ENCODE measurements at regions not wholly inside any gene's neighbourhood (a gene's known extent, or its start where the extent isn't known, plus 50 kb on each side); places are given as distances from the start of the nearest gene placed in this dataset.

DNA sequence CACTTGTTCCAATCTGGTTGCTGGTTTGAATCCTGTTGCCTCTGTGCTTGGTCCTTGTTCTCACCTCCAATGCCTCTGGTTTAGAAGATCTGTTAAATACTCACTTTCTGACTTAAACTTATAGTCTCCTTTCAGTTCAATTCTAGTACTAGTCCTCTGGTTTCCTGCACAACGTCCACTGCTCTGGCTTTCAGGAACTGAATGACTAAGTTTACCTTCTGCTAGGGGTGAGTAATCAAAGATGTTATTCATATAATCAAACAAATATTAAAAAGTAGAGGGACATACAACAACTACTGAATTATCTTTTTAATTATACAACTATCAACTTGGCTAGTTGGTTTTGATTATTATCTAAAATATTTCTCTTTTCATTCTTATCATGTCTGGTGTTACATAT, 496.4 kb upstream of the TOM1L1 start:
- intact Hi-C loops (cut with micrococcal nuclease), result no loop called here
- ATAC-seq (no peak), DNase-seq (ENCODE audit: low read depth, low spot score) (no peak)
- ChIA-PET CTCF (no interaction called here), RAD21 (ENCODE audit: low non-redundant PET in 1 of 2, low total read pairs in 2 of 2, uncharacterized antibody in 2 of 2, unreplicated experiment in 2 of 2) (no interaction called here), POLR2A (no interaction called here)
- BruUV-seq (replicated peaks), result no TSS peak
- TF ChIP-seq CBX3 (IDR thresholded peaks at IDR 0.05; ENCODE audit: low read depth), result no peak
- TF ChIP-seq ZFX (IDR thresholded peaks at IDR 0.05), result no peak
- no peak for TF ChIP-seq SP1 (IDR thresholded peaks at IDR 0.05; ENCODE audit: low read depth)
- TF ChIP-seq SIN3A (IDR thresholded peaks at IDR 0.05; ENCODE audit: low read depth), result no peak
- no peak for TF ChIP-seq EZH2 (IDR thresholded peaks at IDR 0.05)
- TF ChIP-seq ELF1 (IDR thresholded peaks at IDR 0.05; ENCODE audit: borderline replicate concordance, low read depth), result no peak
- no peak for TF ChIP-seq YY1 (IDR thresholded peaks at IDR 0.05; ENCODE audit: extremely low read depth, insufficient replicate concordance, low read depth, low read length)
- TF ChIP-seq, protein P1, sequence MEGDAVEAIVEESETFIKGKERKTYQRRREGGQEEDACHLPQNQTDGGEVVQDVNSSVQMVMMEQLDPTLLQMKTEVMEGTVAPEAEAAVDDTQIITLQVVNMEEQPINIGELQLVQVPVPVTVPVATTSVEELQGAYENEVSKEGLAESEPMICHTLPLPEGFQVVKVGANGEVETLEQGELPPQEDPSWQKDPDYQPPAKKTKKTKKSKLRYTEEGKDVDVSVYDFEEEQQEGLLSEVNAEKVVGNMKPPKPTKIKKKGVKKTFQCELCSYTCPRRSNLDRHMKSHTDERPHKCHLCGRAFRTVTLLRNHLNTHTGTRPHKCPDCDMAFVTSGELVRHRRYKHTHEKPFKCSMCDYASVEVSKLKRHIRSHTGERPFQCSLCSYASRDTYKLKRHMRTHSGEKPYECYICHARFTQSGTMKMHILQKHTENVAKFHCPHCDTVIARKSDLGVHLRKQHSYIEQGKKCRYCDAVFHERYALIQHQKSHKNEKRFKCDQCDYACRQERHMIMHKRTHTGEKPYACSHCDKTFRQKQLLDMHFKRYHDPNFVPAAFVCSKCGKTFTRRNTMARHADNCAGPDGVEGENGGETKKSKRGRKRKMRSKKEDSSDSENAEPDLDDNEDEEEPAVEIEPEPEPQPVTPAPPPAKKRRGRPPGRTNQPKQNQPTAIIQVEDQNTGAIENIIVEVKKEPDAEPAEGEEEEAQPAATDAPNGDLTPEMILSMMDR (IDR thresholded peaks at IDR 0.05 in 2 of 3, conservative IDR thresholded peaks at IDR 0.05 in 1 of 3; ENCODE audit: borderline replicate concordance in 1 of 3, insufficient read depth in 1 of 3, low read depth in 2 of 3, low read length in 2 of 3), result no peak
- no peak for TF ChIP-seq JUND (IDR thresholded peaks at IDR 0.05)
- no peak for TF ChIP-seq POLR2AphosphoS5 (IDR thresholded peaks at IDR 0.05; ENCODE audit: low read depth, low read length)
- TF ChIP-seq ZNF274 (IDR thresholded peaks at IDR 0.05; ENCODE audit: low read depth, low read length), result no peak
- no peak for TF ChIP-seq EZH2phosphoT487 (IDR thresholded peaks at IDR 0.05; ENCODE audit: borderline replicate concordance)
- TF ChIP-seq, protein P2, sequence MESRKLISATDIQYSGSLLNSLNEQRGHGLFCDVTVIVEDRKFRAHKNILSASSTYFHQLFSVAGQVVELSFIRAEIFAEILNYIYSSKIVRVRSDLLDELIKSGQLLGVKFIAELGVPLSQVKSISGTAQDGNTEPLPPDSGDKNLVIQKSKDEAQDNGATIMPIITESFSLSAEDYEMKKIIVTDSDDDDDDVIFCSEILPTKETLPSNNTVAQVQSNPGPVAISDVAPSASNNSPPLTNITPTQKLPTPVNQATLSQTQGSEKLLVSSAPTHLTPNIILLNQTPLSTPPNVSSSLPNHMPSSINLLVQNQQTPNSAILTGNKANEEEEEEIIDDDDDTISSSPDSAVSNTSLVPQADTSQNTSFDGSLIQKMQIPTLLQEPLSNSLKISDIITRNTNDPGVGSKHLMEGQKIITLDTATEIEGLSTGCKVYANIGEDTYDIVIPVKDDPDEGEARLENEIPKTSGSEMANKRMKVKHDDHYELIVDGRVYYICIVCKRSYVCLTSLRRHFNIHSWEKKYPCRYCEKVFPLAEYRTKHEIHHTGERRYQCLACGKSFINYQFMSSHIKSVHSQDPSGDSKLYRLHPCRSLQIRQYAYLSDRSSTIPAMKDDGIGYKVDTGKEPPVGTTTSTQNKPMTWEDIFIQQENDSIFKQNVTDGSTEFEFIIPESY (IDR thresholded peaks at IDR 0.05; ENCODE audit: extremely low read depth, insufficient replicate concordance, low read length), result no peak
- no peak for TF ChIP-seq POLR2A (IDR thresholded peaks at IDR 0.05; ENCODE audit: borderline replicate concordance, extremely low read depth, insufficient read depth, insufficient read length)
- H3K36me3 ChIP-seq (ENCODE audit: control insufficient read depth in 1 of 2, insufficient read depth in 2 of 2, low read length in 2 of 2), result no peaks in the 10 kb centered on the region
- H3K4me3 ChIP-seq (replicated peaks in 1 of 2; ENCODE audit: low read depth in 1 of 2, low read length in 2 of 2), result no peak overlapping the region
- peaks cover 23 to 44% of the 10 kb centered on the region in 2 experiments; a peak in 2 of 4 replicates for H3K9me3 ChIP-seq (ENCODE audit: control insufficient read depth in 1 of 2, insufficient read depth in 1 of 2, low read depth in 1 of 2, low read length in 2 of 2)
- H3K79me2 ChIP-seq (ENCODE audit: insufficient read depth, low read length), result no peaks in the 10 kb centered on the region
- H4K20me1 ChIP-seq (ENCODE audit: insufficient read depth), result no peaks in the 10 kb centered on the region
- H3K4me2 ChIP-seq (ENCODE audit: low read length), result no peak overlapping the region
- no peak overlapping the region for H3K27ac ChIP-seq (ENCODE audit: low read depth, low read length)
- H3K27me3 ChIP-seq (ENCODE audit: insufficient read depth, low read length), result no peaks in the 10 kb centered on the region
- H3K9me2 ChIP-seq (ENCODE audit: insufficient read depth), result no peaks in the 10 kb centered on the region
- H2AFZ ChIP-seq (ENCODE audit: low read depth, low read length, poor library complexity, severe bottlenecking), result no peak overlapping the region
- no peak overlapping the region for H3K9ac ChIP-seq (ENCODE audit: low read length)
- H3K4me1 ChIP-seq (ENCODE audit: control insufficient read depth in 1 of 2, insufficient read depth in 2 of 2, low read length in 2 of 2), result no peaks in the 10 kb centered on the region
